Activated T-cell treated with anti-CD3 and anti-CD28 coated beads, Interleukin-2, amount 50 U/mL, for 4 hours (primary cell): ENCODE measurements at regions not wholly inside any gene's neighbourhood (a gene's known extent, or its start where the extent isn't known, plus 50 kb on each side); places are given as distances from the start of the nearest gene placed in this dataset.
"Not testable (repeated sequence)": the region's sequence is repeated elsewhere in the genome, so short reads cannot be mapped to it uniquely, and the experiment has no call there.

Source experiments
- ATAC-seq, 2 donors: fragments of 200-7000 bp; cut with Tn5 transposase; one replicate each; pipeline ENCODE4 v1.10.0; 2021
- DNase-seq: peaks from one replicate; pipeline ENCODE4 v3.0.0-alpha.2; 2020
- H3K27me3 Mint-ChIP-seq: one replicate; pipeline ENCODE4 v1.8.0; 2021; ENCODE audit warnings: low read depth, mixed read lengths
- H3K36me3 Mint-ChIP-seq: one replicate; pipeline ENCODE4 v1.8.0; 2022; ENCODE audit warnings: mixed read lengths; ENCODE audit not compliant: insufficient read depth
- H3K4me1 Mint-ChIP-seq: one replicate; pipeline ENCODE4 v1.8.0; 2021; ENCODE audit warnings: low read depth, mixed read lengths
- H3K4me3 Mint-ChIP-seq: one replicate; pipeline ENCODE4 v1.8.0; 2021; ENCODE audit warnings: mild to moderate bottlenecking, moderate library complexity, mixed read lengths
- H3K9me3 Mint-ChIP-seq: one replicate; pipeline ENCODE4 v1.8.0; 2021; ENCODE audit warnings: mixed read lengths

DNA sequence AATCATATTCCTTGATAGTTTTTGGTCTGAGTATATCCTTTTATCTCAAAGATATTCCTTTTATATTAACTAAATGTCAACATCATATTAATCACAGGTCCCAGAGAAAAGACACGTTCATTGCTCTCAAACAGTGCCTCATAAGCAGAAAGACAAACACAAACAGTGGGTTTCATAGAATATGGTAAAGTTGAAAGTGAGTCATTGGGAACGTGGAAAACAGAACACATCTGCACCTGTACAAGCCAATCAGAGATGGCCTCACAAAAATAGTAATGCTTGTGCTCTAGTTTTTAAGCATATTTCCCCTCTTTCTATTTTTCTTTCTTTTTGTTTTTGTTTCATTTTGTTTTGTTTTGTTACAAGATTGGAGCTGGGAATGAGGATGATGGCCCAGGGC, 328.4 kb upstream of the MAP2 start:
- DNase-seq (no peak), ATAC-seq (no peak)
- H3K4me1 Mint-ChIP-seq = no peaks in the 10 kb centered on the region
- H3K9me3 Mint-ChIP-seq = no peaks in the 10 kb centered on the region
- no peak overlapping the region for H3K4me3 Mint-ChIP-seq
- H3K27me3 Mint-ChIP-seq = no peaks in the 10 kb centered on the region
- H3K36me3 Mint-ChIP-seq = no peaks in the 10 kb centered on the region

DNA sequence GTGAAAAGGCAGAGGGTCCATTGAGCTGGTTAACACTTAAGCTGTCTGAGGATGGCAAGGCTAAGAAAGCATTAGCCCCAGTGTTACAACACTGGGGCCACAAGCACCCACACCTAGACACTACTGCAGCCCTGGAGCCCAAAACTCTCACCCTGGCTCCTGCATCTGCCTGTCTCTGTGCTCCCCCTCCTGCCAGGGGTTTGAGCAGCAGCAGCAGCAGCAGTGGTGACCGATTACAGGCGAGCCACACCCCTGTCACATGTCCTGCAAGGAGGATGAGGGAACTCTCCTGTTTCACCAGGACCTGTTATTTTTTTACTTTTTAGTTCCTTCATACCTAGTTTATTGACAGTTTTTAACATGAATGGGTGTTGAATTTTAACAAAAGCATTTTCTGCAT, 326.7 kb upstream of the MAP2 start:
- ATAC-seq (no peak), DNase-seq (no peak)
- no peaks in the 10 kb centered on the region for H3K4me1 Mint-ChIP-seq
- no peaks in the 10 kb centered on the region for H3K27me3 Mint-ChIP-seq
- H3K36me3 Mint-ChIP-seq = no peaks in the 10 kb centered on the region
- H3K9me3 Mint-ChIP-seq = no peaks in the 10 kb centered on the region
- no peak overlapping the region for H3K4me3 Mint-ChIP-seq

DNA sequence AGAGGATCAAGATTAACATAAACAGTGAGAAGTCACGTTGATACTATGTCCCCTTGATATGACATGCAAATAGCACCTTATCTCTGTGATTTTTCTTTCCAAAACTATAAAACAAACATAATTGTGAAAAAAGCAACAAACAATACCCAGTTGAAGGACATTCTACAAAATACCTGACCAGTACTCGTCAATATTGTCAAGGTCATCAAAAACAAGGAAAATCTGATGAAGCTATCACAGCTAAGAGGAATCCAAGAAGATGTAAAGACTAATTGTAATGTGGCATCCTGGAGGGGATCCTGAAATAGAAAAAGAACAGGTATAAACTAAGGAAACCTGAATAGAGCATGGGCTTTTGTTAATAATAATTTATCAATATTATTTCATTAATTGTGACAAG, 321.5 kb upstream of the MAP2 start:
- Mint-ChIP-seq H3K27me3 (no peaks in the 10 kb centered on the region), H3K36me3 (no peaks in the 10 kb centered on the region), H3K4me3 (no peak overlapping the region), H3K4me1 (no peaks in the 10 kb centered on the region), H3K9me3 (peaks cover 25% of the 10 kb centered on the region)
- no peak for DNase-seq
- ATAC-seq = no peak

DNA sequence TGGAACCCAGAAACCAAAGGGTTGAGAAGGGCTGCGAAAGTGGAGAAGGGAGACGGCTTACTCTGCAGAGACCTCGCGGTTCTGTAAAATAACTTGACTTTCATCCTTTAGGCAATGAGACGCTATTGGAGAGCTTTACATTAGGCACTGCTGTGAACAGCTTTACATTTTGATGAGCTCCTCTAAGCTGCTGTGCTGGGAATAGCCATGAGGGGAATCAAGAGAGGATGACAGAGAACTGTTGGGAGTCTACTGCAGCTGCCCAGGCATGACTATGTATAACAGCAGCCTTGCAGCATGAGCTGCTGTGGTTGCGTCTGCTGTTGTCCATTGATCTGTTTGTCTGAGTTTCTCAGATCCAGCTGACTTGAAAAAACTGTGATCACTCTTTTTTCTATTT, 310.8 kb upstream of the MAP2 start:
- no peak for DNase-seq
- Mint-ChIP-seq H3K4me1 (no peaks in the 10 kb centered on the region), H3K27me3 (no peaks in the 10 kb centered on the region), H3K36me3 (no peaks in the 10 kb centered on the region), H3K9me3 (no peaks in the 10 kb centered on the region), H3K4me3 (no peak overlapping the region)
- no peak for ATAC-seq

DNA sequence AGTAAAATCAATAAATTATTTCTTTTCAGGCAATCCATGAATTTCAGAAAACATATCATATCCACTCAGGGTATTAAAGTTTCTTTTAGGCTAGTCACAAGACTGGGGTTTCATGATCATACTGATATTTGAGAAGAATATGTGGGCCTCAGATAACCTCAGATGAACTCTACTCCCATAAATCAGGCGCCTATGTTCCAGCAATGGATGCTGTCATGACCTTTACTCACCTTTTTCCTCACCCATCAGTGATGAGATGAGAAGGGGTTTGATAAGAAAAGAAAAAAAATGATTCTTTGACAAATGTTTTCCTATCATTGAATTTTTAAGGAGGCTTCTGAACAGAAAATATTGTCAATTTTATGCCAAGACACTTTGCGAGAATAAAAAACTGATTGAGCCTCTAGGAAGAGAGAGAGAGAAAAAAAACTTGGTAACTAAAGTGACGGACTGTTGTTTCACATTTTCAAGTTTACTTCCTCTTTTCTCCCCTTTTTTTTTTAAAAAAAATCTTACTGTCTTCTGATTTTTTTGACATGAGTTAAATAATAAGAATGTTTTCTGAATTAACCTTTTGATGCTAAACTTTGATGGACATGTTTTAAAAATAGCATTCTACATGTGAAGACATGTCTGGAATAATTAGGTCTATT, 309.1 kb upstream of the MAP2 start:
- Mint-ChIP-seq H3K4me3 (no peak overlapping the region), H3K27me3 (no peaks in the 10 kb centered on the region), H3K9me3 (no peaks in the 10 kb centered on the region), H3K36me3 (no peaks in the 10 kb centered on the region), H3K4me1 (no peaks in the 10 kb centered on the region)
- no peak for DNase-seq
- no peak for ATAC-seq

DNA sequence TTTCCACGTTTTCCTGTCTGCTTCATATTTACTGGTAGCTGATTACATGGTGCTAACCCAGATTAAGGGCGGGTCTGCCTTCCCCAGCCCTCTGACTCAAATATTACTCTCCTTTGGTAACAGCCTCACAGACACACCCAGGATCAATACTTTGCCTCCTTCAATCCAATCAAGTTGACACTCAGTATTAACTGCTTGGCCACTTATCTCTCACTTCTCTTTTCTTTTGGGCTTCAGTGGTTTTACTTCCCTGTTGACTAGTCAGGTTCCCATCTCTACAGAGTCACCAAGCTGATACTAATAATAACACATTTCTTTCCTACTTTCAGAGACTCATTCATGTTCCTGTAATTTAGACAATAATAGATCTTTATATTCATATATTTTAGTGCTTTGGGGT, 302.2 kb upstream of the MAP2 start:
- no peak for ATAC-seq
- H3K36me3 Mint-ChIP-seq = no peaks in the 10 kb centered on the region

DNA sequence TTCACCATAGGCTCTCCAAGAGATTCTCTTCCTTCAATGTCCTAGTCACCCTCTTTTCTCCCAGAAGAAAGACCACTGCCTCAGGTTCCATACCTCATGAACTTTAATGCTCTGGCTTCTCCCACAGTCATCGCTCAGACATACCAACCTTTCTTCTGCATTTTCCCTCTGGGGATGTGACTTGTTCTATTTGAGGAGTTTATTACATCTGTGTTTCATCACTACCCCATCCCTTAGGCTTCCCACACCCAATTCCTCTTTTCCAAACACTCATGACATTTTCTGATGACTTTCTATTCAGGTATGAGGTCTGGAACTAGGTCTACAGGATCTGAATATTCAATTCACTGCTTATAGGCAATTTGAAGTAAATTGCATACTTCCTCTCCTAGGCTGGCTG, 298.6 kb upstream of the MAP2 start:
- DNase-seq (no peak), ATAC-seq (no peak)
- Mint-ChIP-seq H3K27me3 (no peaks in the 10 kb centered on the region), H3K36me3 (no peaks in the 10 kb centered on the region), H3K4me3 (no peak overlapping the region), H3K4me1 (no peaks in the 10 kb centered on the region), H3K9me3 (peaks cover 8% of the 10 kb centered on the region)

More for the DNA sequence above, 302.2 kb upstream of the MAP2 start:
- peaks cover 11% of the 10 kb centered on the region for H3K9me3 Mint-ChIP-seq
- no peaks in the 10 kb centered on the region for H3K27me3 Mint-ChIP-seq
- H3K4me1 Mint-ChIP-seq = no peaks in the 10 kb centered on the region
- no peak overlapping the region for H3K4me3 Mint-ChIP-seq
- no peak for DNase-seq

DNA sequence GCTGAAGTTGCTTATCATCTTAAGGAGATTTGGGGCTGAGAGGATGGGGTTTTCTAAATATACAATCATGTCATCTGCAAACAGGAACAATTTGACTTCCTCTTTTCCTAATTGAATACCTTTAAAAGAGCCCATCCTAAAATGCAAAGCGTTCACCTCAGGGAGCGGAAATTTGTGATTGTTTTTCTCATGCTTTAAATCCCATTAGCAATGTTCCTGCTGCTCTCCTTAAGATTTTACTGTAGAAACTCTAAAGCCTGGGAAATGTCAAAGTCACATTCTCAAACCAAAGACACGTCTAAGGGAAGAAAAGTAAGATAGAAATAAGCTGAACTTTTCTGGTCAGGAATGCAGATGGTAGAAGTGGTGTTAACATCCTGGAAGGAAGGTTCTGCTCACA, 285.8 kb upstream of the MAP2 start:
- H3K4me1 Mint-ChIP-seq = no peaks in the 10 kb centered on the region
- no peak for ATAC-seq
- no peaks in the 10 kb centered on the region for H3K36me3 Mint-ChIP-seq
- peaks cover 4% of the 10 kb centered on the region for H3K9me3 Mint-ChIP-seq
- H3K27me3 Mint-ChIP-seq = no peaks in the 10 kb centered on the region
- no peak for DNase-seq
- no peak overlapping the region for H3K4me3 Mint-ChIP-seq

DNA sequence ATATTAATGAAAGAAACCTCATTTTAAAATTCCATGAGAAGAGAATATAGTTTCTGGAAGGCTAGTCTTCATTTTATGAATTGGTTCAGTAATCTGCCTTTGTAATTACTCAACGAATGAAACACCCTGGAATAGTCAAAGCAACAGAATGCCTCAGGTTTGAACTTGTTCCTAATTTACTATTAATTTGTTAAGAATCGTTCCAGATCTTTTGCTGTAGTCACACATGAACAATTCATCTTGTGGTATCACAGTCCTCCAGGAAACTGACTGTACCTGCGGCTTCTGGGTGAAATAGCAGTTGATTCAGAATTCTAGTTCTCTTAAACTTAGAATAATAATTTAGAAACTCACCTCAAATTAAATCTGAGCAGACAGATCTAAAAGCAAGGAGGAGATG, 282.7 kb upstream of the MAP2 start:
- no peak overlapping the region for H3K4me3 Mint-ChIP-seq
- no peak for ATAC-seq

DNA sequence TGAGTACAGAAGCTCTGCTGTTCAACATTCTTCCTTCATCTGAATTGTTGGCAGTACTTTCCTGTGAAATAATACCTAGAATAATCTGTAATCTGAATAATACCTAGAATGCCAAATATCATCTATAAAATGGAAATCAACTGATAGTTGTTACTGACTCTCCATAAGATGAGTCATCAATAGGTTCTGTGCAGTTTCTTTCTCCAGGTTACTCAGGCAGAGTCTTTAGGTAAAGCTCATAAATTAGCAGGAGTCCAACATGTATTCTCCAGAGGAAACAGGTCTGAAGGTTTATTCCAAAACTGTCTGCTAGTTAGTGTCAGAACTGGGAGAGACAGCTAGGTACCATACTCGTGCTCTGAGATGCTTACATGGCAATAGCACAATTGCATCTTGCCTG, 282.0 kb upstream of the MAP2 start:
- Mint-ChIP-seq H3K4me1 (no peaks in the 10 kb centered on the region), H3K36me3 (no peaks in the 10 kb centered on the region), H3K4me3 (no peak overlapping the region), H3K9me3 (peaks cover 4% of the 10 kb centered on the region), H3K27me3 (no peaks in the 10 kb centered on the region)
- no peak for DNase-seq
- ATAC-seq = no peak

More for the DNA sequence above, 282.7 kb upstream of the MAP2 start:
- peaks cover 4% of the 10 kb centered on the region for H3K9me3 Mint-ChIP-seq
- no peaks in the 10 kb centered on the region for H3K4me1 Mint-ChIP-seq
- DNase-seq = no peak
- H3K27me3 Mint-ChIP-seq = no peaks in the 10 kb centered on the region
- H3K36me3 Mint-ChIP-seq = no peaks in the 10 kb centered on the region

DNA sequence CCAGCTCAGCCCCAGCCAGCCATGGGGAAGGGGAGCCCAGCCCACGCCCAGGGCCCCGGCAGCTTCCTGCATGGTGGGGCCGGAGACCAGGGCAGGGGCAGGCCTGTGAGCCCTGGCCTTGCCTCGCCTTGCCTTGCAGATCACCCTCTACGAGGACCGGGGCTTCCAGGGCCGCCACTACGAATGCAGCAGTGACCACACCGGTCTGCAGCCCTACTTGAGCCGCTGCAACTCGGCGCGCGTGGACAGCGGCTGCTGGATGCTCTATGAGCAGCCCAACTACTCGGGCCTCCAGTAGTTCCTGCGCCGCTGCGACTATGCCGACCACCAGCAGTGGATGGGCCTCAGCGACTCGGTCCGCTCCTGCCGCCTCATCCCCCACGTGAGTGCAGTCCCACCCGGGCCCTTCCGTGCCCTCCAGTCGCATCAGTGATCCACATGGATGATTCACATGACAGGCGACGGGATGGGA, 278.6 kb upstream of the MAP2 start:
- H3K4me3 Mint-ChIP-seq, ATAC-seq, H3K9me3 Mint-ChIP-seq, H3K36me3 Mint-ChIP-seq, H3K4me1 Mint-ChIP-seq, H3K27me3 Mint-ChIP-seq, DNase-seq: not testable (repeated sequence)

DNA sequence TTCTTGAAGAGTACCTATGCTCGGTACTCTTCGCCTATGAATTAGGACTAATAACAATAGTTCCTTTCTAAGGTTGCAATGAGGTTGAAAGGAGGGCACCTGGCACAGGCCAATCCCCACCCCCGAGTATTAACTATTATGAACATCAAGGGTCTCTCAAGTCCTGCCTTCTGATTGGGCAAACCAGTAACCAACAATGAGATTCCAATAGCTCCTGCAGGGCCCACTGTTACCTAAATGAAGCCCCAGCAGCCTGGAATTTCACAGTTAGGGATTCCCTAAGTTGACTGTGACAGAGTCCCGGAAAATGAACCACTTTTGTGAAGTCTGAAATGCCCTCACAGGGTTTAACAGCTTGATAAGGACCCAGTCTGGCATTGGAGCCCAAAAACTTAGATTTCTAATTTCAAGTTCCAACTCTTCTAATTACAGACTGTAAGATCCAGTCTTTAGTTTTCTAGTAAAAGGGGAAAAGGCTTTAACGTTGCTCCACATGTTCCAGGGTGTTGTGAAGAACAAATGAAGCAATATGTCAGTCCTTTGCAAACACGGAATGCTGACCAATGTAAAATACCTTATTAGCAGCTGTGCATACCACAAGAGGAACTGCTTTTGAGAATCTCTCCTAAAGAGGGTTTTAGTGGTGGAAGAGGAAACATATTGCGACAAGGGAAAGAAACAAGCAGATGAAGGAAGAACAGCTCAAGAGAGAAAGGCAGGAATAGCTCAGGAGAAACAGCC, 277.7 kb upstream of the MAP2 start:
- no peaks in the 10 kb centered on the region for H3K4me1 Mint-ChIP-seq
- no peaks in the 10 kb centered on the region for H3K36me3 Mint-ChIP-seq
- H3K4me3 Mint-ChIP-seq = no peak overlapping the region
- no peaks in the 10 kb centered on the region for H3K9me3 Mint-ChIP-seq
- H3K27me3 Mint-ChIP-seq = no peaks in the 10 kb centered on the region
- no peak for ATAC-seq
- DNase-seq = no peak

DNA sequence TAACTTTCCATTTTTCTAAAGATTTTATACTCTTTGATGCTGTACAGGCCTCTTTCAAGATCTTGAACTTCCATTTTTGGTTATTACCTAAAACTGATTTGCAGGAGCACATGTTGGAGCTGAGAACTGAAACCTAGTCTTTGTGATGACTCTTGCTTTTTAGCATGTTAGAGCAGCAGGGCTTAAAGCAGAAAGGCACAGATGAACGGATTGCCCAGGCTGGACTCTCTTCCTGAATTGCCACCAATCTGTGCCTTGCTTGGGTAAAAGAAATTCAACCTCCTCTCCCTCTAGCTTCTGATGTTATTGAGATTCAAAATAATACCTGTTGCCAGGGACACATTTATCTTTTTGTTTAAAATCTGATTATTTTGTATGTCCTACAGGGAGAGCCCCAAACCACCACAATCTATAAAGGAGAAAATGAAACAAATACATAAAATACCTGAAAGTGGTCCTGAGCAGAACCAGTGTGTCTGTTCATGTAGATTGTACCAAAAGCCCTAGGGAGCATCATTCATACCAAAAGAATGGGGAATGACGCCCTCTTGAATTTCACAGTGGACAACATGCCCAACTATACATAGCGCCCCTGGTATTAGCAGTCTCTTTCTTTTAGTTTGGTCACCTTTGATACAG, 277.0 kb upstream of the MAP2 start:
- ATAC-seq (no peak), DNase-seq (no peak)
- Mint-ChIP-seq H3K4me1 (no peaks in the 10 kb centered on the region), H3K36me3 (no peaks in the 10 kb centered on the region), H3K4me3 (no peak overlapping the region), H3K9me3 (no peaks in the 10 kb centered on the region), H3K27me3 (no peaks in the 10 kb centered on the region)

DNA sequence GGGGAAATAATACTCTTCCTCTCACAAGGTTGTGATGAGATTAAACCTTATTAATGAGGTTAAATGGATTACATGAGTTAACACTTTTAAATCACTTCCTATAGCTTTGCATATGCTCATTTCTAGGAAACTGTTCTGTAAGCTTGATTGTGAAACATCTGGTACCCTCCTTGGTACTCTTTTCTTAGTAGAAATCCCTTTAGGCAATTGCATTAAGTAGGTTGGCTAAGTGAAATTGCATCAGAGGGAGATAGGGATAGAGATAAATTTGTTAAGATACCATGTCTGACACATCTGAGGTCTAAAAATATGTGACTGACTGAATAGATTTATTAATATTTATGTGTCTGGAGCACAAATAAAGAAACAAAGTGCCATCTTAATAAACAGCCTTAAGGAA, 275.9 kb upstream of the MAP2 start:
- DNase-seq (no peak), ATAC-seq (no peak)
- Mint-ChIP-seq H3K36me3 (no peaks in the 10 kb centered on the region), H3K4me3 (no peak overlapping the region), H3K9me3 (no peaks in the 10 kb centered on the region), H3K4me1 (no peaks in the 10 kb centered on the region), H3K27me3 (no peaks in the 10 kb centered on the region)
